Keratinocyte (primary cell): ENCODE measurements at regions not wholly inside any gene's neighbourhood (a gene's known extent, or its start where the extent isn't known, plus 50 kb on each side); places are given as distances from the start of the nearest gene placed in this dataset.

Source experiments
- DNase-seq: peaks from one replicate; pipeline ENCODE4 v3.0.0-alpha.2; 2011; ENCODE audit warnings: low read depth, missing footprints, low spot score
- FAIRE-seq: peaks from 2 replicates; lab custom pipeline; 2011; peaks lifted over from hg19 to GRCh38; lab: Jason Lieb, UNC
- H2AFZ ChIP-seq: 2 replicates; pipeline ENCODE4 v1.6.0; 2012; ENCODE audit warnings: low read length, control low read depth, inconsistent platforms; ENCODE audit not compliant: control insufficient read depth
- H3K27ac ChIP-seq: 2 replicates; pipeline ENCODE4 v1.5.1; 2011; ENCODE audit warnings: low read length; ENCODE audit not compliant: control insufficient read depth, insufficient read depth
- H3K27me3 ChIP-seq: 3 replicates; pipeline ENCODE4 v1.6.0; 2011; ENCODE audit warnings: low read length; ENCODE audit not compliant: control insufficient read depth, insufficient read depth; ENCODE audit errors: extremely low read depth
- H3K36me3 ChIP-seq, 2 experiments: 2 replicates in 1 of 2; 3 replicates in 1 of 2; pipeline ENCODE4 v1.5.1; 2011; ENCODE audit warnings: low read length in 2 of 2, mild to moderate bottlenecking in 1 of 2; ENCODE audit not compliant: control insufficient read depth in 2 of 2, insufficient read depth in 2 of 2; ENCODE audit errors: extremely low read depth in 1 of 2
- H3K4me1 ChIP-seq: 3 replicates; pipeline ENCODE4 v1.5.1; 2011; ENCODE audit warnings: low read length; ENCODE audit not compliant: control insufficient read depth, insufficient read depth; ENCODE audit errors: extremely low read depth
- H3K4me2 ChIP-seq: 3 replicates; pipeline ENCODE4 v1.6.0; 2011; ENCODE audit warnings: low read depth, low read length; ENCODE audit not compliant: control insufficient read depth, insufficient read depth; ENCODE audit errors: extremely low read depth
- H3K4me3 ChIP-seq, 3 experiments: fragments of 200-600 bp in 1 of 3; sonication (generic) in 1 of 3; 2 replicates in 2 of 3; 3 replicates in 1 of 3; pipeline ENCODE4 v1.5.1; 2011 to 2016; ENCODE audit warnings: low read length in 3 of 3, mild to moderate bottlenecking in 3 of 3, control low read depth in 2 of 3, inconsistent platforms in 1 of 3, low read depth in 1 of 3, mixed read lengths in 1 of 3, mixed run types in 1 of 3, moderate library complexity in 1 of 3; ENCODE audit not compliant: control insufficient read depth in 2 of 3, insufficient read depth in 2 of 3; ENCODE audit errors: extremely low read depth in 1 of 3
- H3K79me2 ChIP-seq: 2 replicates; pipeline ENCODE4 v1.6.0; 2012; ENCODE audit warnings: low read length; ENCODE audit not compliant: control insufficient read depth, insufficient read depth
- H3K9ac ChIP-seq: 3 replicates; pipeline ENCODE4 v1.6.0; 2011; ENCODE audit warnings: low read length; ENCODE audit not compliant: control insufficient read depth, insufficient read depth; ENCODE audit errors: extremely low read depth
- H3K9me1 ChIP-seq: 3 replicates; pipeline ENCODE4 v1.6.0; 2011; ENCODE audit warnings: low read length; ENCODE audit not compliant: control insufficient read depth, insufficient read depth; ENCODE audit errors: extremely low read depth
- H3K9me3 ChIP-seq: 2 replicates; pipeline ENCODE4 v1.5.1; 2012; ENCODE audit warnings: low read depth, low read length; ENCODE audit not compliant: control insufficient read depth
- H4K20me1 ChIP-seq: 3 replicates; pipeline ENCODE4 v1.6.0; 2011; ENCODE audit warnings: low read length; ENCODE audit not compliant: control insufficient read depth, insufficient read depth; ENCODE audit errors: extremely low read depth
- EZH2 ChIP-seq: IDR thresholded peaks from one replicate; pipeline ENCODE4 v1.6.1; 2012; ENCODE audit warnings: inconsistent platforms, mild to moderate bottlenecking, low read length, moderate library complexity
- dilution Hi-C: fragments of 300-500 bp; cut with MboI; formaldehyde crosslinking; loops from one replicate; pipeline ENCODE4 v1.7.0; 2020; ENCODE audit warnings: low sequenced_read_pairs; ENCODE audit not compliant: extremely low pct_ligation_motif_present
- TF ChIP-seq, protein P1 (sequence below), 3 experiments: IDR thresholded peaks in 1 of 3; conservative IDR thresholded peaks in 1 of 3; optimal IDR thresholded peaks in 1 of 3; 2 replicates in 2 of 3; 3 replicates in 1 of 3; pipeline versions ENCODE3 to v1.5.1; 2011; ENCODE audit warnings: low read length in 3 of 3, mild to moderate bottlenecking in 3 of 3, moderate library complexity in 2 of 3, control low read depth in 1 of 3, inconsistent platforms in 1 of 3; ENCODE audit not compliant: insufficient read depth in 2 of 3; ENCODE audit errors: extremely low read depth in 1 of 3

DNA sequence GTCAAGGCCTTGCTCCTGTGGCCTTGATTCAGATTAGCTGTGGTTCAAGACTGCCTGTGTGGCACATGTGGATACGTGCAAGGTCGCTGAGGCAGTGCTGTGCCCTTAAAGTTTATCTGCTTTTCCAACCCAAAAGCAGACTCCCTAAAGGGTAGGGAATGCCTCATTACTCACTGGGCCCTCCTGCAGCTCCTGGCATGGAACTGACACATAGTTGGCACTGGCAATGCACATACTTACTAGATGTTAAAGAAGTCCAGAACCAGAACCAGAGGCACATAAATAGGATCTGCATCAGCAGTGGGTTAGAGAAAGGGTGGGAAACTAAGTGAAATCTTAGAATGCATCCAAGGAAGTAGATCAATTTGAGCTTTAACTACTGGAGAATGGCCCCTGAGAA is 90.6 kb upstream of the MLN start:
- no peak overlapping the region for H3K27ac ChIP-seq
- H3K27me3 ChIP-seq, result peaks cover 7% of the 10 kb centered on the region
- no peaks in the 10 kb centered on the region for H3K4me1 ChIP-seq
- H3K9ac ChIP-seq, result no peak overlapping the region
- H3K4me2 ChIP-seq, result no peak overlapping the region
- no peak overlapping the region for H3K4me3 ChIP-seq
- FAIRE-seq (no peak), DNase-seq (no peak)
- TF ChIP-seq, protein P1, sequence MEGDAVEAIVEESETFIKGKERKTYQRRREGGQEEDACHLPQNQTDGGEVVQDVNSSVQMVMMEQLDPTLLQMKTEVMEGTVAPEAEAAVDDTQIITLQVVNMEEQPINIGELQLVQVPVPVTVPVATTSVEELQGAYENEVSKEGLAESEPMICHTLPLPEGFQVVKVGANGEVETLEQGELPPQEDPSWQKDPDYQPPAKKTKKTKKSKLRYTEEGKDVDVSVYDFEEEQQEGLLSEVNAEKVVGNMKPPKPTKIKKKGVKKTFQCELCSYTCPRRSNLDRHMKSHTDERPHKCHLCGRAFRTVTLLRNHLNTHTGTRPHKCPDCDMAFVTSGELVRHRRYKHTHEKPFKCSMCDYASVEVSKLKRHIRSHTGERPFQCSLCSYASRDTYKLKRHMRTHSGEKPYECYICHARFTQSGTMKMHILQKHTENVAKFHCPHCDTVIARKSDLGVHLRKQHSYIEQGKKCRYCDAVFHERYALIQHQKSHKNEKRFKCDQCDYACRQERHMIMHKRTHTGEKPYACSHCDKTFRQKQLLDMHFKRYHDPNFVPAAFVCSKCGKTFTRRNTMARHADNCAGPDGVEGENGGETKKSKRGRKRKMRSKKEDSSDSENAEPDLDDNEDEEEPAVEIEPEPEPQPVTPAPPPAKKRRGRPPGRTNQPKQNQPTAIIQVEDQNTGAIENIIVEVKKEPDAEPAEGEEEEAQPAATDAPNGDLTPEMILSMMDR (optimal IDR thresholded peaks at IDR 0.05 in 1 of 3, IDR thresholded peaks at IDR 0.05 in 1 of 3, conservative IDR thresholded peaks at IDR 0.05 in 1 of 3; ENCODE audit: extremely low read depth in 1 of 3, insufficient read depth in 2 of 3, low read length in 3 of 3), result no peak
- TF ChIP-seq EZH2, result no peak
- H3K9me3 ChIP-seq, result peaks cover 2% of the 10 kb centered on the region
- H2AFZ ChIP-seq, result no peak overlapping the region
- H3K9me1 ChIP-seq, result no peaks in the 10 kb centered on the region
- H3K79me2 ChIP-seq, result no peaks in the 10 kb centered on the region
- no peaks in the 10 kb centered on the region for H3K36me3 ChIP-seq
- H4K20me1 ChIP-seq, result no peaks in the 10 kb centered on the region
- dilution Hi-C loops, result no loop called here

DNA sequence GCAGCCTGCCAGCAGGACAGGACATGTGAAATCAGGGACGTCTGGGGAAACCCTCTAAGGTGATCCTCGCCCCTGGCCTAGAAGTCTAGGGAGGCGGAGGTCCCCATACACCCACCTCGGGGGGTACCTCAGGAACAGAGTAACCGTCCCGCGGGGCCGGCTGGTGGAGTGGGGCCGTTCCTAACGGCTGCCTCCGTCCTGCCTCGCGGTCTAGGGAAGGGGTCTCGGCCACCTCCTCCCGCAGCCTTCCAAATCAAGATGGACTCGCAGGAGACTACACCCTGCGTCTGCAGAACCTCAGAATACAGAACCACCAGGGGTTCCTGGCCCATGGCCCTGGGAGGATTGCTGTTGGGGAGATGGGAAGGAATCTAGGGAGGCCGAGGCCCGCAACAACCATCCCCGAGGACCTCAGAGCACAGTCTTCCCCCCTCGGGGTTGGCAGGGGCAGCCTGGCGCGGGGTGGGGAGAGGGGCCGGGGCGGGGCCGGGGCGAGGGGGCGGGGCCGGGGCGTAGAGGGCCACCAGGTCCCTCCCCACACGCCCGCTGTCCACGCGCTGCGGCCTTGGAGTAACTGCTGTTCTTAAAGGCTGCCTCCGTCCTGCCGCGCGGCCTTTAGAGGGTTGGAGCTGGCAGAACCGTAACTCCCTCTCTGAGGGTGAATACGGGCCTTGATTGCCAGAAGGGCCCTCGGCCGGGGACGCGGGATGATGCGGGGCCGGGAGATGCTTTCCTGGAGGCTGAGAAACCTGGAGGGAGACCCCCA is 89.0 kb upstream of the MLN start:
- DNase-seq (no peak), FAIRE-seq (no peak)
- Histone ChIP-seq H3K4me2 (no peak overlapping the region), H3K4me1 (no peaks in the 10 kb centered on the region), H3K36me3 (no peaks in the 10 kb centered on the region), H3K9me1 (no peaks in the 10 kb centered on the region), H3K79me2 (no peaks in the 10 kb centered on the region), H3K9ac (no peak overlapping the region), H4K20me1 (no peaks in the 10 kb centered on the region), H3K27me3 (peaks cover 3% of the 10 kb centered on the region), H3K4me3 (no peak overlapping the region), H3K27ac (no peak overlapping the region), H2AFZ (no peak overlapping the region), H3K9me3 (no peaks in the 10 kb centered on the region)
- TF ChIP-seq EZH2, result no peak
- TF ChIP-seq, protein P1 (optimal IDR thresholded peaks at IDR 0.05 in 1 of 3, IDR thresholded peaks at IDR 0.05 in 1 of 3, conservative IDR thresholded peaks at IDR 0.05 in 1 of 3; ENCODE audit: extremely low read depth in 1 of 3, insufficient read depth in 2 of 3, low read length in 3 of 3), result no peak
- dilution Hi-C loops, result no loop called here
